Forelimb muscle (tissue), 1 donor: ENCODE measurements at regions not wholly inside any gene's neighbourhood (a gene's known extent, or its start where the extent isn't known, plus 50 kb on each side); places are given as distances from the start of the nearest gene placed in this dataset.

Experiments used
- DNase-seq: peaks from one replicate; pipeline ENCODE4 v3.0.0-alpha.2; 2013; ENCODE audit warnings: low read depth

GRCh38 chr5:6806668-6807067 is 93.4 kb downstream of the TENT4A start:
- no peak for DNase-seq

GRCh38 chr5:6808462-6808861 is 95.2 kb downstream of the TENT4A start:
- no peak for DNase-seq

GRCh38 chr5:6810641-6811405 is 97.6 kb downstream of the TENT4A start:
- DNase-seq, result no peak

GRCh38 chr5:6812091-6812490 is 98.9 kb downstream of the TENT4A start:
- DNase-seq, result no peak

- peak; percentile 32 for DNase-seq
Observed at GRCh38 chr5:6812800-6813731, 99.8 kb downstream of the TENT4A start.

- DNase-seq, result no peak
Observed at GRCh38 chr5:6814816-6815215, 101.6 kb downstream of the TENT4A start.

GRCh38 chr5:6818594-6819511 is 105.6 kb downstream of the TENT4A start:
- DNase-seq, result no peak

GRCh38 chr5:6819521-6819920 is 106.3 kb downstream of the TENT4A start:
- DNase-seq, result no peak

GRCh38 chr5:6820851-6821479 is 107.7 kb downstream of the TENT4A start:
- DNase-seq, result no peak

GRCh38 chr5:6822068-6822467 is 108.8 kb downstream of the TENT4A start:
- DNase-seq, result no peak

GRCh38 chr5:6822556-6823343 is 109.5 kb downstream of the TENT4A start:
- no peak for DNase-seq

- DNase-seq, result no peak
Observed at GRCh38 chr5:6823996-6824395, 110.8 kb downstream of the TENT4A start.

GRCh38 chr5:6825678-6826244 is 112.5 kb downstream of the TENT4A start:
- no peak for DNase-seq

- no peak for DNase-seq
Observed at GRCh38 chr5:6826756-6827155, 113.5 kb downstream of the TENT4A start.

GRCh38 chr5:6827526-6828219 is 114.4 kb downstream of the TENT4A start:
- no peak for DNase-seq

GRCh38 chr5:6829150-6829784 is 116.0 kb downstream of the TENT4A start:
- no peak for DNase-seq

GRCh38 chr5:6830643-6831239 is 117.5 kb downstream of the TENT4A start:
- DNase-seq, result no peak
